ENCODE measurements at regions not wholly inside any gene's neighbourhood (a gene's known extent, or its start where the extent isn't known, plus 50 kb on each side); places are given as distances from the start of the nearest gene placed in this dataset.

- DNase-seq: no peak
These were observed 614.5 kb upstream of the ZWINT start for GRCh38 chr10:56975513-56975912.

GRCh38 chr10:56973766-56974165 lies 612.7 kb upstream of the ZWINT start:
- no peak for DNase-seq

- DNase-seq: peak; percentile 10
These were observed 582.2 kb upstream of the ZWINT start for GRCh38 chr10:56943221-56943755.

- no peak for DNase-seq
These were observed 573.5 kb upstream of the ZWINT start for GRCh38 chr10:56934515-56934914.

GRCh38 chr10:56928714-56929113 lies 567.7 kb upstream of the ZWINT start:
- peak; percentile 31 for DNase-seq

GRCh38 chr10:56927701-56928100 lies 566.6 kb upstream of the ZWINT start:
- no peak for DNase-seq

- no peak for DNase-seq
These were observed 559.7 kb upstream of the ZWINT start for GRCh38 chr10:56920601-56921261.

- no peak for DNase-seq
These were observed 551.0 kb upstream of the ZWINT start for GRCh38 chr10:56912043-56912442.

- DNase-seq: no peak
These were observed 544.0 kb upstream of the ZWINT start for GRCh38 chr10:56905051-56905450.

- DNase-seq: no peak
These were observed 541.5 kb upstream of the ZWINT start for GRCh38 chr10:56902554-56902953.

GRCh38 chr10:56895306-56895705 lies 534.2 kb upstream of the ZWINT start:
- no peak for DNase-seq

- no peak for DNase-seq
These were observed 520.2 kb upstream of the ZWINT start for GRCh38 chr10:56881218-56881617.

GRCh38 chr10:56880606-56881005 lies 519.5 kb upstream of the ZWINT start:
- no peak for DNase-seq

GRCh38 chr10:56874950-56875349 lies 513.9 kb upstream of the ZWINT start:
- no peak for DNase-seq

- no peak for DNase-seq
These were observed 510.2 kb upstream of the ZWINT start for GRCh38 chr10:56871160-56871668.

- DNase-seq: no peak
These were observed 506.2 kb upstream of the ZWINT start for GRCh38 chr10:56867236-56867635.

- no peak for DNase-seq
These were observed 495.5 kb upstream of the ZWINT start for GRCh38 chr10:56856569-56856968.

- DNase-seq: peak; percentile 8
These were observed 484.0 kb upstream of the ZWINT start for GRCh38 chr10:56844978-56845529.

- no peak for DNase-seq
These were observed 475.6 kb upstream of the ZWINT start for GRCh38 chr10:56836659-56837058.

GRCh38 chr10:56831681-56832080 lies 470.6 kb upstream of the ZWINT start:
- no peak for DNase-seq

- DNase-seq: no peak
These were observed 462.8 kb upstream of the ZWINT start for GRCh38 chr10:56823849-56824248.

GRCh38 chr10:56805022-56805421 lies 444.0 kb upstream of the ZWINT start:
- DNase-seq: no peak

GRCh38 chr10:56785292-56785691 lies 424.2 kb upstream of the ZWINT start:
- DNase-seq: no peak

GRCh38 chr10:56782503-56782902 lies 421.4 kb upstream of the ZWINT start:
- DNase-seq: no peak
